A673 (cell line): ENCODE measurements at regions not wholly inside any gene's neighbourhood (a gene's known extent, or its start where the extent isn't known, plus 50 kb on each side); places are given as distances from the start of the nearest gene placed in this dataset.

Experiments used
- BruUV-seq: library from RNA; stranded (reverse); fragments of 400-500 nt; replicated peaks from 2 replicates; lab custom pipeline; 2021; lab: Mats Ljungman, UMichigan
- CTCF ChIA-PET: fragments of 300-600 bp; sonication (Branson Sonifier 250); formaldehyde crosslinking; loops from one replicate; lab custom pipeline; 2022; ENCODE audit warnings: antibody characterized with exemption; lab: Charles Lee
- POLR2A ChIA-PET: fragments of 300-600 bp; sonication (Branson Sonifier 250); formaldehyde crosslinking; loops from one replicate; lab custom pipeline; 2022; ENCODE audit warnings: antibody characterized with exemption; ENCODE audit not compliant: low non-redundant PET; lab: Charles Lee
- DNase-seq: peaks from one replicate; pipeline ENCODE4 v3.0.0-alpha.2; 2015; ENCODE audit warnings: low spot score
- H3K27ac ChIP-seq: fragments of 200-600 bp; sonication (generic); 2 replicates; pipeline ENCODE4 v1.5.1; 2016; ENCODE audit warnings: mixed run types, low read depth, mild to moderate bottlenecking, mixed read lengths, antibody characterized with exemption, low read length; ENCODE audit not compliant: poor library complexity, severe bottlenecking
- H3K27me3 ChIP-seq: fragments of 200-600 bp; sonication (generic); replicated peaks from 2 replicates; pipeline ENCODE4 v1.6.1; 2017; ENCODE audit warnings: mixed run types, low read depth, mild to moderate bottlenecking, mixed read lengths, antibody characterized with exemption, low read length; ENCODE audit not compliant: insufficient read depth, poor library complexity
- H3K36me3 ChIP-seq: fragments of 200-600 bp; sonication (generic); 2 replicates; pipeline ENCODE4 v1.6.1; 2016; ENCODE audit warnings: mixed run types, mild to moderate bottlenecking, mixed read lengths, antibody characterized with exemption, low read length; ENCODE audit not compliant: insufficient read depth, poor library complexity, severe bottlenecking
- H3K4me1 ChIP-seq: fragments of 200-600 bp; sonication (generic); 2 replicates; pipeline ENCODE4 v1.6.1; 2017; ENCODE audit warnings: mixed run types, mild to moderate bottlenecking, mixed read lengths, antibody characterized with exemption, low read length; ENCODE audit not compliant: insufficient read depth, poor library complexity, severe bottlenecking
- H3K4me3 ChIP-seq: fragments of 200-600 bp; sonication (generic); 2 replicates; pipeline ENCODE4 v1.5.1; 2016; ENCODE audit warnings: low read depth, mixed run types, mild to moderate bottlenecking, mixed read lengths, low read length; ENCODE audit not compliant: poor library complexity, severe bottlenecking
- H3K9me3 ChIP-seq: fragments of 200-600 bp; sonication (generic); 2 replicates; pipeline ENCODE4 v1.6.1; 2016; ENCODE audit warnings: mixed run types, low read depth, mild to moderate bottlenecking, mixed read lengths, antibody characterized with exemption, low read length; ENCODE audit not compliant: poor library complexity, severe bottlenecking
- EZH2 ChIP-seq: fragments of 200-600 bp; sonication (generic); IDR thresholded peaks from 2 replicates; pipeline ENCODE4 v1.6.1; 2017; ENCODE audit warnings: borderline replicate concordance, low read depth, mild to moderate bottlenecking, mixed read lengths, antibody characterized with exemption, low read length; ENCODE audit not compliant: poor library complexity, severe bottlenecking
- intact Hi-C: fragments of 100-400 bp; cut with micrococcal nuclease; formaldehyde crosslinking; loops from one replicate; pipeline ENCODE4 v1.10.0; 2022; ENCODE audit not compliant: unreplicated experiment
- TF ChIP-seq, protein P1 (sequence below): fragments of 300-800, 200-600 bp; sonication (generic); conservative IDR thresholded peaks from 2 replicates; pipeline ENCODE4 v1.5.1; 2017; ENCODE audit warnings: low read depth, mild to moderate bottlenecking, antibody characterized with exemption, low read length, moderate library complexity, mixed read lengths

DNA sequence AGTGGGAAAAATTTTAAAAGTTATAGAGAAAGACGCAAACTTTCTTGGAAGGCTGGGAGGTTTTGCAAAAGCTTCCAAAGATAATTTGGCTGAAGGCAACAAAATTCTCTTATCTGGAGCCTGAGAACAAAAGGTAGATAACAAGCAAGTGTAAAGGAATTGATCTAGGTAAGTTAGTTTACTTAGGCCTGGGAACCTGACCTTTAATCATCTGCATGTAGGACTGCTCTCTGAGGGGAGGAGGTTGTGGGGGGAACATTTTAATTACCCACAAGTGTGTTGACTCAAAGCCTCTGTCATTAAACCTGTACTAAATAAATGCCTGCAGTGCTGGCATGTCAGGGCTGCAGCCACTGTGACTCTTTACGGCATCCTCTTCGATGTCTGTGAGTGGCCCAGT lies 532.3 kb upstream of the SLITRK5 start:
- ChIA-PET POLR2A (no interaction called here), CTCF (no interaction called here)
- intact Hi-C loops: no loop called here
- Histone ChIP-seq H3K27ac (no peak overlapping the region), H3K4me1 (no peaks in the 10 kb centered on the region), H3K27me3 (no peaks in the 10 kb centered on the region), H3K4me3 (no peak overlapping the region), H3K36me3 (no peaks in the 10 kb centered on the region), H3K9me3 (no peaks in the 10 kb centered on the region)
- TF ChIP-seq, protein P1, sequence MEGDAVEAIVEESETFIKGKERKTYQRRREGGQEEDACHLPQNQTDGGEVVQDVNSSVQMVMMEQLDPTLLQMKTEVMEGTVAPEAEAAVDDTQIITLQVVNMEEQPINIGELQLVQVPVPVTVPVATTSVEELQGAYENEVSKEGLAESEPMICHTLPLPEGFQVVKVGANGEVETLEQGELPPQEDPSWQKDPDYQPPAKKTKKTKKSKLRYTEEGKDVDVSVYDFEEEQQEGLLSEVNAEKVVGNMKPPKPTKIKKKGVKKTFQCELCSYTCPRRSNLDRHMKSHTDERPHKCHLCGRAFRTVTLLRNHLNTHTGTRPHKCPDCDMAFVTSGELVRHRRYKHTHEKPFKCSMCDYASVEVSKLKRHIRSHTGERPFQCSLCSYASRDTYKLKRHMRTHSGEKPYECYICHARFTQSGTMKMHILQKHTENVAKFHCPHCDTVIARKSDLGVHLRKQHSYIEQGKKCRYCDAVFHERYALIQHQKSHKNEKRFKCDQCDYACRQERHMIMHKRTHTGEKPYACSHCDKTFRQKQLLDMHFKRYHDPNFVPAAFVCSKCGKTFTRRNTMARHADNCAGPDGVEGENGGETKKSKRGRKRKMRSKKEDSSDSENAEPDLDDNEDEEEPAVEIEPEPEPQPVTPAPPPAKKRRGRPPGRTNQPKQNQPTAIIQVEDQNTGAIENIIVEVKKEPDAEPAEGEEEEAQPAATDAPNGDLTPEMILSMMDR: no peak
- TF ChIP-seq EZH2: no peak
- DNase-seq: no peak
- no TSS peak for BruUV-seq

DNA sequence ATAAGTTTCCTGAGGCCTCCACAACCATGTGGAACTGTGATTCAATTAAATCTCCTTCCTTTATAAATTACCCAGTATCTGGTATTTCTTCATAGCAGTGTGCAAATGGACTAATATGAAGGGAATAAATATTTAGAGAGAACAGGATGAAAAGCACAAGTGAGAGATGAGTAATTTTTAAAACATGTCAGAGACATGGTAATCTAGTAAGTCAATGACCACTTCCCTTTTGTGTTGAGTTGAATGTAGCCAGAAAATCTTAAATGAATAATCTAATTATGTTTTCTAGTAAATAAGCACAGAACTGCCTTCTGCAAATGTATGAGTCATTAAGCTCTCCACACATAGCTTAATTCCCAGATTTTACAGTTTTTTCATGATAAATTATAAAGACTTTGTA lies 524.1 kb upstream of the SLITRK5 start:
- ChIA-PET POLR2A (no interaction called here), CTCF (no interaction called here)
- no peak overlapping the region for H3K27ac ChIP-seq
- H3K4me3 ChIP-seq: no peak overlapping the region
- TF ChIP-seq, protein P1: no peak
- no peak for TF ChIP-seq EZH2
- H3K9me3 ChIP-seq: no peaks in the 10 kb centered on the region
- no peak for DNase-seq
- no peaks in the 10 kb centered on the region for H3K27me3 ChIP-seq
- no peaks in the 10 kb centered on the region for H3K36me3 ChIP-seq
- BruUV-seq: no TSS peak
- intact Hi-C loops: no loop called here
- no peaks in the 10 kb centered on the region for H3K4me1 ChIP-seq

DNA sequence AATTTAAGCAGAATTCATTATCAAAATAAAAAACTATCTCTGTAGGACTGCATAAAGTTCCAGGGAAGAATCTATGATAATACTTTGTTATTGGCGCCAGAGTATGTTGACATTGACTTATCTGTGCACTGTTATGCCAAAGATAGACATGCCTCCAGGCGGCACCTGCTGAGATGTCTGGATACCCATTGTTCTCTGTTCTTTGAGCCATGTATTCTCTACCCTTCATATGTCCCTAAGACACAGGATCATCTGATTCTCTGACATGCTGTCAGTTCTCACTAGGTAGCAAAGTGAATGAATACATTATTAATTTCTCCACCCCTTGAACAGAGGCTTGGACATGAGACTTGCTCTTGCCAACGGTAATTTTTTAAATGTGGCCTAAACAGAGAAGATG lies 517.8 kb upstream of the SLITRK5 start:
- TF ChIP-seq, protein P1: no peak
- no peak for TF ChIP-seq EZH2
- Histone ChIP-seq H3K4me1 (no peaks in the 10 kb centered on the region), H3K9me3 (no peaks in the 10 kb centered on the region), H3K27me3 (no peaks in the 10 kb centered on the region), H3K36me3 (no peaks in the 10 kb centered on the region), H3K27ac (no peak overlapping the region), H3K4me3 (no peak overlapping the region)
- ChIA-PET CTCF (no interaction called here), POLR2A (no interaction called here)
- DNase-seq: no peak
- BruUV-seq: no TSS peak
- intact Hi-C loops: no loop called here
